ENCODE measurements at regions not wholly inside any gene's neighbourhood (a gene's known extent, or its start where the extent isn't known, plus 50 kb on each side); places are given as distances from the start of the nearest gene placed in this dataset.

DNA sequence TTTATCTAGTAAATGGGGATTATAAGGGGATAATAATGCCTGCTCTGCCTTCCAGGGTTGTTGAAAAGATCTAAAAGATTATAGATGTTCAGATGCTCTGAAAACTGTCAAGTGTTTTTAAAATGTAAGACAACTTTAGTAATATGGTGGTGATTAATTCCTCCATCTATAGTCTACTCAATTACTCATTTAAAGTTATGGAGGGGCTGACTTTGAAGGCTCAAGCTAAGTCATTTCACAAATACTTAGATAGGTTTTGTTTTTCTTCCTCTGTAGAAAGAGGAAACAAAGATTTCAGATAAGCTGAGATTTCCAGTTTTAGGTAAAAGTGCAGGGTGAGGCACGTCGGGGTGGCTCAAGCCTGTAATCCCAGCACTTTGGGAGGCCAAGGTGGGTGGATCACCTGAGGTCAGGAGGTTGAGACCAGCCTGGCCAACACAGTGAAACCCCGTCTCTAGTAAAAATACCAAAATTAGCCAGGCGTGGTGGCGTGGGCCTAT lies 50.5 kb upstream of the PIM1 start:
- TF ChIP-seq ZNF148 (tag by site-specific recombination; IDR thresholded peaks at IDR 0.05; ENCODE audit: borderline replicate concordance): no peak
- TF ChIP-seq ZNF274 (IDR thresholded peaks at IDR 0.05; ENCODE audit: low read length): no peak
- TF ChIP-seq ZNF274 (tag by site-specific recombination; IDR thresholded peaks at IDR 0.05; ENCODE audit: borderline replicate concordance): no peak
- TF ChIP-seq ZNF184 (tag by site-specific recombination; IDR thresholded peaks at IDR 0.05): no peak
- TF ChIP-seq ZNF24 (tag by site-specific recombination; IDR thresholded peaks at IDR 0.05): no peak
- TF ChIP-seq, protein P1, sequence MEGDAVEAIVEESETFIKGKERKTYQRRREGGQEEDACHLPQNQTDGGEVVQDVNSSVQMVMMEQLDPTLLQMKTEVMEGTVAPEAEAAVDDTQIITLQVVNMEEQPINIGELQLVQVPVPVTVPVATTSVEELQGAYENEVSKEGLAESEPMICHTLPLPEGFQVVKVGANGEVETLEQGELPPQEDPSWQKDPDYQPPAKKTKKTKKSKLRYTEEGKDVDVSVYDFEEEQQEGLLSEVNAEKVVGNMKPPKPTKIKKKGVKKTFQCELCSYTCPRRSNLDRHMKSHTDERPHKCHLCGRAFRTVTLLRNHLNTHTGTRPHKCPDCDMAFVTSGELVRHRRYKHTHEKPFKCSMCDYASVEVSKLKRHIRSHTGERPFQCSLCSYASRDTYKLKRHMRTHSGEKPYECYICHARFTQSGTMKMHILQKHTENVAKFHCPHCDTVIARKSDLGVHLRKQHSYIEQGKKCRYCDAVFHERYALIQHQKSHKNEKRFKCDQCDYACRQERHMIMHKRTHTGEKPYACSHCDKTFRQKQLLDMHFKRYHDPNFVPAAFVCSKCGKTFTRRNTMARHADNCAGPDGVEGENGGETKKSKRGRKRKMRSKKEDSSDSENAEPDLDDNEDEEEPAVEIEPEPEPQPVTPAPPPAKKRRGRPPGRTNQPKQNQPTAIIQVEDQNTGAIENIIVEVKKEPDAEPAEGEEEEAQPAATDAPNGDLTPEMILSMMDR (tag by site-specific recombination; IDR thresholded peaks at IDR 0.05): no peak
- no peak for TF ChIP-seq ZBTB1 (tag by site-specific recombination; IDR thresholded peaks at IDR 0.05)
- TF ChIP-seq YY2 (tag by site-specific recombination; IDR thresholded peaks at IDR 0.05): no peak
- TF ChIP-seq ZNF529 (tag by site-specific recombination; IDR thresholded peaks at IDR 0.05; ENCODE audit: insufficient replicate concordance): no peak
- TF ChIP-seq, protein P2, sequence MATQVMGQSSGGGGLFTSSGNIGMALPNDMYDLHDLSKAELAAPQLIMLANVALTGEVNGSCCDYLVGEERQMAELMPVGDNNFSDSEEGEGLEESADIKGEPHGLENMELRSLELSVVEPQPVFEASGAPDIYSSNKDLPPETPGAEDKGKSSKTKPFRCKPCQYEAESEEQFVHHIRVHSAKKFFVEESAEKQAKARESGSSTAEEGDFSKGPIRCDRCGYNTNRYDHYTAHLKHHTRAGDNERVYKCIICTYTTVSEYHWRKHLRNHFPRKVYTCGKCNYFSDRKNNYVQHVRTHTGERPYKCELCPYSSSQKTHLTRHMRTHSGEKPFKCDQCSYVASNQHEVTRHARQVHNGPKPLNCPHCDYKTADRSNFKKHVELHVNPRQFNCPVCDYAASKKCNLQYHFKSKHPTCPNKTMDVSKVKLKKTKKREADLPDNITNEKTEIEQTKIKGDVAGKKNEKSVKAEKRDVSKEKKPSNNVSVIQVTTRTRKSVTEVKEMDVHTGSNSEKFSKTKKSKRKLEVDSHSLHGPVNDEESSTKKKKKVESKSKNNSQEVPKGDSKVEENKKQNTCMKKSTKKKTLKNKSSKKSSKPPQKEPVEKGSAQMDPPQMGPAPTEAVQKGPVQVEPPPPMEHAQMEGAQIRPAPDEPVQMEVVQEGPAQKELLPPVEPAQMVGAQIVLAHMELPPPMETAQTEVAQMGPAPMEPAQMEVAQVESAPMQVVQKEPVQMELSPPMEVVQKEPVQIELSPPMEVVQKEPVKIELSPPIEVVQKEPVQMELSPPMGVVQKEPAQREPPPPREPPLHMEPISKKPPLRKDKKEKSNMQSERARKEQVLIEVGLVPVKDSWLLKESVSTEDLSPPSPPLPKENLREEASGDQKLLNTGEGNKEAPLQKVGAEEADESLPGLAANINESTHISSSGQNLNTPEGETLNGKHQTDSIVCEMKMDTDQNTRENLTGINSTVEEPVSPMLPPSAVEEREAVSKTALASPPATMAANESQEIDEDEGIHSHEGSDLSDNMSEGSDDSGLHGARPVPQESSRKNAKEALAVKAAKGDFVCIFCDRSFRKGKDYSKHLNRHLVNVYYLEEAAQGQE (tag by site-specific recombination; IDR thresholded peaks at IDR 0.05): no peak
- TF ChIP-seq BCL6B (tag by site-specific recombination; IDR thresholded peaks at IDR 0.05): no peak
- no peak for TF ChIP-seq ZEB2 (tag by site-specific recombination; IDR thresholded peaks at IDR 0.05)
